Gastrocnemius medialis (tissue), 4 donors: ENCODE measurements at regions not wholly inside any gene's neighbourhood (a gene's known extent, or its start where the extent isn't known, plus 50 kb on each side); places are given as distances from the start of the nearest gene placed in this dataset.
"Not testable (repeated sequence)": the region's sequence is repeated elsewhere in the genome, so short reads cannot be mapped to it uniquely, and the experiment has no call there.

Source experiments
- ATAC-seq, 2 donors: fragments of 150-250 bp; one replicate each; pipeline ENCODE4 v1.9.1; 2016
- DNase-seq, 2 donors: peaks; one replicate each; pipeline ENCODE4 v3.0.0-alpha.2; 2019
- H3K27ac ChIP-seq, 4 donors: fragments of 200-600 bp; sonication (generic); 1 replicate in 1 of 4; 2 replicates in 3 of 4; pipeline ENCODE4 v1.5.1; 2016 to 2018; ENCODE audit warnings: mild to moderate bottlenecking in 2 of 4, moderate library complexity in 1 of 4
- H3K27me3 ChIP-seq, 3 donors: fragments of 200-600 bp; sonication (generic) in 2 of 3; 1 replicate in 1 of 3; 2 replicates in 2 of 3; pipeline versions ENCODE4 v1.5.1 to v1.6.0; 2016 to 2019; ENCODE audit warnings: mild to moderate bottlenecking in 1 of 3, moderate library complexity in 1 of 3
- H3K36me3 ChIP-seq, 2 donors: fragments of 200-600 bp; sonication (generic) in 1 of 2; one replicate each; pipeline ENCODE4 v1.5.1; 2017 to 2018
- H3K4me1 ChIP-seq, 2 donors: fragments of 200-600 bp; sonication (generic) in 1 of 2; one replicate each; pipeline ENCODE4 v1.5.1; 2016 to 2017; ENCODE audit warnings: mild to moderate bottlenecking in 2 of 2
- H3K4me3 ChIP-seq, 4 donors: fragments of 200-600 bp; sonication (generic) in 3 of 4; 1 replicate in 1 of 4; 2 replicates in 3 of 4; pipeline ENCODE4 v1.5.1; 2016 to 2019; ENCODE audit warnings: mild to moderate bottlenecking in 2 of 4
- H3K9me3 ChIP-seq, 3 donors: fragments of 200-600 bp; sonication (generic) in 2 of 3; 1 replicate in 1 of 3; 2 replicates in 2 of 3; pipeline ENCODE4 v1.5.1; 2016 to 2019
- POLR2A ChIP-seq, 2 donors: fragments of 450-650 bp; IDR thresholded peaks; one replicate each; pipeline ENCODE4 v1.6.1; 2017; ENCODE audit warnings: antibody characterized with exemption in 2 of 2, mild to moderate bottlenecking in 2 of 2, moderate library complexity in 2 of 2
- in situ Hi-C, 4 donors: fragments of 200-750 bp; cut with MboI; loops; one replicate each; pipeline versions ENCODE4 v1.15.0 to v1.8.0; 2017; ENCODE audit warnings: low sequenced_read_pairs in 4 of 4
- intact Hi-C: fragments of 100-400 bp; cut with DNase I; formaldehyde crosslinking; loops from one replicate; pipeline ENCODE4 v1.15.1; 2023; ENCODE audit warnings: low total_unique reads
- TF ChIP-seq, protein P1 (sequence below), 5 experiments: fragments of 450-650 bp in 3 of 5; fragments of 200-600 bp in 2 of 5; sonication (generic) in 2 of 5; IDR thresholded peaks in 4 of 5; conservative IDR thresholded peaks in 1 of 5; 1 replicate in 4 of 5; 2 replicates in 1 of 5; pipeline ENCODE4 v1.5.1; 2016 to 2019; ENCODE audit warnings: antibody characterized with exemption in 5 of 5, mild to moderate bottlenecking in 3 of 5, moderate library complexity in 3 of 5

- H3K4me3 ChIP-seq = no peak overlapping the region
- H3K4me1 ChIP-seq = no peaks in the 10 kb centered on the region
- no peak for DNase-seq
- intact Hi-C loops (no loop called here), in situ Hi-C loops (no loop called here)
- H3K9me3 ChIP-seq = no peaks in the 10 kb centered on the region
- no peak overlapping the region for H3K27ac ChIP-seq
- no peak for ATAC-seq
- H3K36me3 ChIP-seq = no peaks in the 10 kb centered on the region
- no peak for TF ChIP-seq POLR2A (IDR thresholded peaks at IDR 0.05)
- TF ChIP-seq, protein P1, sequence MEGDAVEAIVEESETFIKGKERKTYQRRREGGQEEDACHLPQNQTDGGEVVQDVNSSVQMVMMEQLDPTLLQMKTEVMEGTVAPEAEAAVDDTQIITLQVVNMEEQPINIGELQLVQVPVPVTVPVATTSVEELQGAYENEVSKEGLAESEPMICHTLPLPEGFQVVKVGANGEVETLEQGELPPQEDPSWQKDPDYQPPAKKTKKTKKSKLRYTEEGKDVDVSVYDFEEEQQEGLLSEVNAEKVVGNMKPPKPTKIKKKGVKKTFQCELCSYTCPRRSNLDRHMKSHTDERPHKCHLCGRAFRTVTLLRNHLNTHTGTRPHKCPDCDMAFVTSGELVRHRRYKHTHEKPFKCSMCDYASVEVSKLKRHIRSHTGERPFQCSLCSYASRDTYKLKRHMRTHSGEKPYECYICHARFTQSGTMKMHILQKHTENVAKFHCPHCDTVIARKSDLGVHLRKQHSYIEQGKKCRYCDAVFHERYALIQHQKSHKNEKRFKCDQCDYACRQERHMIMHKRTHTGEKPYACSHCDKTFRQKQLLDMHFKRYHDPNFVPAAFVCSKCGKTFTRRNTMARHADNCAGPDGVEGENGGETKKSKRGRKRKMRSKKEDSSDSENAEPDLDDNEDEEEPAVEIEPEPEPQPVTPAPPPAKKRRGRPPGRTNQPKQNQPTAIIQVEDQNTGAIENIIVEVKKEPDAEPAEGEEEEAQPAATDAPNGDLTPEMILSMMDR (IDR thresholded peaks at IDR 0.05 in 4 of 5, conservative IDR thresholded peaks at IDR 0.05 in 1 of 5) = no peak
- no peaks in the 10 kb centered on the region for H3K27me3 ChIP-seq
Observed at GRCh38 chr1:56097713-56098112, 481.6 kb downstream of the PLPP3 start.

- Histone ChIP-seq H3K9me3 (no peaks in the 10 kb centered on the region), H3K27ac (no peak overlapping the region), H3K4me1 (no peaks in the 10 kb centered on the region), H3K4me3 (no peak overlapping the region), H3K27me3 (no peaks in the 10 kb centered on the region), H3K36me3 (no peaks in the 10 kb centered on the region)
- ATAC-seq (peak; percentile 63 to 64), DNase-seq (peak; percentile 44 to 65)
- intact Hi-C loops = no loop called here
- TF ChIP-seq, protein P1 (IDR thresholded peaks at IDR 0.05 in 4 of 5, conservative IDR thresholded peaks at IDR 0.05 in 1 of 5) = no peak
- TF ChIP-seq POLR2A (IDR thresholded peaks at IDR 0.05) = no peak
- in situ Hi-C loops = no loop called here
Observed at GRCh38 chr1:56095696-56096665, 483.4 kb downstream of the PLPP3 start.

DNA sequence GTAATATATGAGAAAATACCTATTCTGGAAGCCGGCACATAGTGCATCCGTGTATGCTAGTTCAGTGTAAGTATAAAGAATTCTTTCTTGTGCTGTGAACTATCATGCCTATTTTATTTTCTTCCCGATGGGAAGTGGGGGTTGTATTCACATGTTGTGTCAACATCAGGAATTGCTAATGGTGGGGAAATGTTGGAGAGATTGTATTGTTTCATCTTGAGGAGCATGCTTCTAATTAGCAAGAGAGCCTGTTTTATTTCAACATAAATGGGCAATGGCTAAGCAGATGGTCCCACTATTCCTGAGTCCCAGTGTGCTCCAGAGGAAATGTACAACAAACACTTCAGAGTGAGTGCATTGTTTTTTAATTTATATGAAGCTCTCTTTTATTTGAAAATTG lies 485.2 kb downstream of the PLPP3 start:
- intact Hi-C loops (no loop called here), in situ Hi-C loops (no loop called here)
- Histone ChIP-seq H3K36me3 (no peaks in the 10 kb centered on the region), H3K9me3 (no peaks in the 10 kb centered on the region), H3K4me1 (no peaks in the 10 kb centered on the region), H3K4me3 (no peak overlapping the region), H3K27ac (no peak overlapping the region), H3K27me3 (no peaks in the 10 kb centered on the region)
- ATAC-seq (no peak), DNase-seq (no peak)
- TF ChIP-seq, protein P1 (IDR thresholded peaks at IDR 0.05 in 4 of 5, conservative IDR thresholded peaks at IDR 0.05 in 1 of 5) = no peak
- TF ChIP-seq POLR2A (IDR thresholded peaks at IDR 0.05) = no peak

- no peak overlapping the region for H3K4me3 ChIP-seq
- DNase-seq (no peak), ATAC-seq (no peak)
- intact Hi-C loops (no loop called here), in situ Hi-C loops (no loop called here)
- TF ChIP-seq POLR2A (IDR thresholded peaks at IDR 0.05) = no peak
- TF ChIP-seq, protein P1 (IDR thresholded peaks at IDR 0.05 in 4 of 5, conservative IDR thresholded peaks at IDR 0.05 in 1 of 5) = no peak
- no peaks in the 10 kb centered on the region for H3K4me1 ChIP-seq
- H3K27ac ChIP-seq = no peak overlapping the region
- H3K9me3 ChIP-seq = no peaks in the 10 kb centered on the region
- no peaks in the 10 kb centered on the region for H3K27me3 ChIP-seq
- no peaks in the 10 kb centered on the region for H3K36me3 ChIP-seq
Observed at GRCh38 chr1:56092684-56093570, 486.4 kb downstream of the PLPP3 start.

GRCh38 chr1:56089826-56090225 lies 489.5 kb downstream of the PLPP3 start:
- ATAC-seq, H3K9me3 ChIP-seq, DNase-seq: not testable (repeated sequence)

More at GRCh38 chr1:56089826-56090225, 489.5 kb downstream of the PLPP3 start:
- H3K4me3 ChIP-seq, in situ Hi-C loops, intact Hi-C loops, H3K4me1 ChIP-seq, H3K36me3 ChIP-seq, H3K27ac ChIP-seq, H3K27me3 ChIP-seq: not testable (repeated sequence)
